HEK293T (cell line): ENCODE measurements at regions not wholly inside any gene's neighbourhood (a gene's known extent, or its start where the extent isn't known, plus 50 kb on each side); places are given as distances from the start of the nearest gene placed in this dataset.

ENCODE experiments used
- ARNT ChIP-seq: fragments of 450-650 bp; IDR thresholded peaks from 2 replicates; pipeline ENCODE4 v1.6.1; 2017; ENCODE audit warnings: mild to moderate bottlenecking
- BHLHE40 ChIP-seq: fragments of 450-650 bp; IDR thresholded peaks from 2 replicates; pipeline ENCODE4 v1.6.1; 2016; ENCODE audit warnings: mild to moderate bottlenecking, moderate library complexity, borderline replicate concordance
- FOXA1 ChIP-seq: fragments of 450-650 bp; IDR thresholded peaks from 2 replicates; pipeline ENCODE4 v1.6.1; 2016; ENCODE audit warnings: mild to moderate bottlenecking
- FOXK2 ChIP-seq: fragments of 450-650 bp; IDR thresholded peaks from 2 replicates; pipeline ENCODE4 v1.6.1; 2016; ENCODE audit warnings: mild to moderate bottlenecking
- FOXM1 ChIP-seq: fragments of 450-650 bp; IDR thresholded peaks from 2 replicates; pipeline ENCODE4 v1.6.1; 2017; ENCODE audit warnings: mild to moderate bottlenecking, borderline replicate concordance
- LEF1 ChIP-seq: fragments of 450-650 bp; IDR thresholded peaks from 2 replicates; pipeline ENCODE4 v1.6.1; 2017; ENCODE audit warnings: mild to moderate bottlenecking, borderline replicate concordance
- PKNOX1 ChIP-seq: fragments of 450-650 bp; IDR thresholded peaks from 2 replicates; pipeline ENCODE4 v1.6.1; 2016
- SP1 ChIP-seq: fragments of 450-650 bp; IDR thresholded peaks from 2 replicates; pipeline ENCODE4 v1.6.1; 2017
- SUZ12 ChIP-seq: fragments of 450-650 bp; IDR thresholded peaks from 2 replicates; pipeline ENCODE4 v1.6.1; 2016; ENCODE audit warnings: mild to moderate bottlenecking

GRCh38 chr15:70318594-70319465 is 221.1 kb upstream of the TLE3 start:
- TF ChIP-seq SUZ12 = no peak
- TF ChIP-seq LEF1 = no peak
- no peak for TF ChIP-seq SP1
- no peak for TF ChIP-seq PKNOX1
- no peak for TF ChIP-seq BHLHE40
- TF ChIP-seq FOXA1 = no peak
- no peak for TF ChIP-seq FOXM1
- no peak for TF ChIP-seq FOXK2
- TF ChIP-seq ARNT = no peak
